Nucleus accumbens (tissue), 56 donors: ENCODE measurements at regions not wholly inside any gene's neighbourhood (a gene's known extent, or its start where the extent isn't known, plus 50 kb on each side); places are given as distances from the start of the nearest gene placed in this dataset.
"Not testable (repeated sequence)": the region's sequence is repeated elsewhere in the genome, so short reads cannot be mapped to it uniquely, and the experiment has no call there.

Experiments
- DNase-seq, 56 donors: peaks; one replicate each; lab custom pipeline; 2025; lab: John Stamatoyannopoulos, UW

DNA sequence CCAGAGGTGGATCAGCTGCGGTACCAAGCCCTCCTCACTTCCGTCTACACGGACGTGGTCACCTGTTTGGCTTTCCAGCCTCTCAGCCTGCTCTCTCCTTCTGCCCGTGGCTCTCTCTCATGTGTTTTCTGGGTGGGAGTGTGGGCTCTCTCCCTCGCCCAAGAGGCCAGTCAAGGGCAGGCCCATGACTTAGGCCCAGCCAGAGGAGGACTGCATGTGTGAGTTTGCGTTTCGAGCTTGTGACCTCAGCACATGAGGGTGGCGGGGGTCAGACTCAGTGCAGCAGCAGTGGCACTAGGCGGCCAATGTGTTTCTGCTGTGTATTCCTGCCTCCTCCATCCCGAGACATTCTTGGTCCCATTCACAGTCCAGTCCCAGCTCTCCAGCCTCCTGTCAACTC lies 82.5 kb upstream of the SMIM23 start:
- DNase-seq, result no peak

DNA sequence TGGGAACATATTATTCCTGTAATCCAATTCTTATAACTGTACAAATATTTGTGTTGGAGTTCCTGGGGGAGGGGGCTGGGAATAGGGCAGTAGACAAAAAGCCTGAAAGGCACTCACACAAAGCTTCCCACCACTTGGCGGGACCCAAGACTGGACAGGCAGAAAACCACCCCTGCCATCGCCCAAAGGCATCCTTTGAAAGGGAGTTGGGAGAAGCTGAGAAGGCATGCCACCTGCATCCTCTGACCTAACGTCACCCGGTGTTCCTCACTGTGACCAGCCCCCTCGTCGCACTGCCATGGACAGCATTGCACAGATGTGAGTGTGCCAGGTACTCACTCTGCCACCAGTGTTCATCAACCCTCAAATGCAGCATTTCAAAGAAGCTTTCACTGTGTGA lies 80.6 kb upstream of the SMIM23 start:
- no peak for DNase-seq

DNA sequence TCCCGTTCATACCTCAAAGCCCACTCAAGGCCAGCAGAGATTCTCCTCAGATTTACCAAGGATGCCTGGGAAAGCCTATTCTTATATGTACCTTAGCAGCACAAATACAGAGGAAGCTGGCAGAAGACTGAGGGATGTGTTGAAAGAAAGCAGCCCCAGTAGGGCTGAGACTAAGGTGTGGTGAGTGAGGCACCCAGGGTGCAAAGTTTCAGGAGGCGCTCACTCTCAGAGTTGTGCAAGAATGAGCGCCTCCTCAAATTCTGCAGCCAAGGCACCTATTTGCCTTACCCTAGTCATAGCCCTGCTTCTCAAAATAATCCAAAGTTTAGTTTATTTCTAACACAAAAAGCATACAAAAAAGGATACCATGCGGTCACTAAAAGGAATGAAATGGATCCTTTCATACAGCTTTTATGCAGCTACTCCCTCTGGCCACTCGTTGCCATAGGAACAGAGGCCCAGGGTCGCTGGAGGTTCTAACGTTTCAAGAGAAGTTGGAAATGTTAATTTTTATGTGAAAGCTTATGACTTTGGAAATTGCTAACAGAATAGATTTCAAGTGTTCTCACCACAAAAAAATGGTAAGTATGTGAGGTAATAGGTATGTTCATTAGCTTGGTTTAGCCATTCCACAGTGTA lies 79.7 kb upstream of the SMIM23 start:
- DNase-seq, result no peak

DNA sequence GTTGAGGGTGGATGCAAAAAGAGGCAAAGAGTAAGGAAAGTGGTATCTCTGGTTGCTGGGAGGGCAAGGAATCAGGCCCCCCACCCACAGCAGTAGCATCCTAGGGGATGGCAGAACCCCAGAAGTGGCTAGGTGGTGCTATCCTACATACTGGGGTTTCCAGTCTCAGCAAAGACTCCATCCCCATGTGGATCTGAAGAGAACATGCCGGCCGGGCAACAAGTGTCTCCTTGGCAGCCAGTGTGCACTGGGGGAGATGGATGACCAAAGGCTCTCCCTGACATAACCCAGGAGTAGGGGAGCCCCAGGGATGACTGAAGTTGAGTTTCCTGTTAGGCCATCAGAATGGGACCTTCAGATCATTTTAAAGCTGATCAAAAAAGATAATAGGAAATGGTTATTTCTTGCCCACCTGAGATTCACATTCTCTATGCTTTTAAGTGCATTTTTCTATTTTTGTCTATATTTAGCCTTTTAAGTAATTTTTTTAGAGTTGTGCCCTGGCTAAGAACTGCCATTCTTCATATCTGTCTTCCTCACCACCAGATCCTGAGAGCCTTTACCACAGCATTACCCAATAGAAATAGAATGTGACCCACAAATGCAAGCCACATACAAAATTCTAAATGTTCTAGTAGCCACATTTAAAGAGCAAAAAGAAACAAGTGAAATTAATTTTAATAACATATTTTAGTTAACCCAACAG lies 78.7 kb upstream of the SMIM23 start:
- DNase-seq, result no peak

DNA sequence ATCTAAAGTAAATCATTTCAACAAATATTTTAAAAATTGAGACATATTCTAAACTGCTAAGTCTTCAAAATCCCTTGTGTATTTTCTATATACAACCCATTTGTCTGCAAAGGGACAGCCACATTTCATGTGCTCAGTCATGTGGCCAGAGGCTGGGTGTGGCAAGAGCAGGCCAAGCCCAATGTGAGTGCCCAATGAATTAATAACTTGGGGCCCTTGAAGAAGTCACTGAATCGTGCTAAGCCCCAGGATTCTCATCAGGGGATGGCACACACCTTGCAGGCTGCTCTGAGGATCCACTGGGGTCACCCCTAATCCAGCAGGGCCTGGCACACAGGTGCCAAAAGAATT lies 78.2 kb upstream of the SMIM23 start:
- DNase-seq, result no peak

DNA sequence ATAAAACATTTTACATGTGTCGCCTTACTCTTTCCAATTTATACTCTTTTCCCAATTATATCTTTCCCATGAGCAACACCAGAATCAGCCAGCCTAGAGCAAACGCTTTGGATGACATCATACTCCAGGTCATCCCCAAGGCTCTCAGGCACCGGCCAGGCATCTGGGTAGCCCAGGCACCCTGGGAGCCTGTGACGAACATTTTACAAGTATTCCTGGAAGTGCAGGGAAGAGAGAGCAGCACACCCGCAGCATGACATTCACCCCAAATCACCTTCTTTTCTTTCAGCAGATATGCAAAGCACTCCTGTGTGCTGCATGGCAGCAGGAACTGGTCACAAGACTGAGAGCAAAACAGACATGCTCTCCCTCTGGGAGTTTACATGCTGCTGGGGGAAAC lies 75.7 kb upstream of the SMIM23 start:
- no peak for DNase-seq

DNA sequence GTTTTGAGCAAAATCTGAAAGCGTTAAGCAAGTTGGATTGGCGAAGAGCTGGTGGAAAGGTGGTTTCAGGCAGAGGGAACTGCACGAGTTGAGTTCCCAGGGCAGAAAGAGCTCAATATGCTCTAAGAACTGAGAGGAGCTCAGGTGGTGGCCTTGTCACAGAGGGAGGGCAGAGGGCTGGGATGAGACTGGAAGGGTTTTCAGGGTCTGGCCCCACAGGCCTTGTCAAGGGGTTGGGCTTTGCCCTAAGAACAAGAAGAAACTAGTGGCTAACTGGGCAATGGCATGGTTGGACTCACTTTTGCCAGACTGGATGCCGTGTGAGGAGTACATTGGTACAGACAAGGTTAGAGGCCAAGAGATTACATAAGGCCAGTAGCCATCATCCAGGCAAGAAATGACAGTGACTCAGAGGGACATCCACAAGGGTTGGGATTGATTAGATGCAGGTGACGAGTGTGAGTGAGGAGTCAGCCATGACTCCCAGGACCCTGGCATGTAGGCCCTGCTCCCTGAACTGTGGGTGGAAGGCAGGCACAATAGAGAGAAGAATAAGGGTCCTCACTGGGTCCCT lies 75.1 kb upstream of the SMIM23 start:
- no peak for DNase-seq

DNA sequence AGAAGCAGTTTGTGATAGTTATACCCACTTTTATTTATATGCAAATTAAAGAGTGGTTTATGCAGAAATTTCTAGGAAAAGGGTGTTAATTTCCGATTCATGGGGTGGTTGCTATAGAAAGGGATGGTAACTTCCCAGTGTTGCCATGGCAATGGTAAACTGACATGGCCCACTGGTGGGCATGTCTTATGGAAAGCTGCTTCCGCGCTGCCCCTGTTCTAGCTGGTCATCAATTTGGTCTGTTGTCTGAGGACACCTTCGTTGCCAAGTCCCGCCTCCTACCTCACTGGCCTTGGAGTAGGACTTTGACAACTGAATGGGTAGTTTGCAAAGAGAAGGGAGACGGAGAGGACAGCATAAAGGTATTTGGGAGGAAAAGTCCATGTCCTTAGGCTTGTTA lies 74.0 kb upstream of the SMIM23 start:
- no peak for DNase-seq

DNA sequence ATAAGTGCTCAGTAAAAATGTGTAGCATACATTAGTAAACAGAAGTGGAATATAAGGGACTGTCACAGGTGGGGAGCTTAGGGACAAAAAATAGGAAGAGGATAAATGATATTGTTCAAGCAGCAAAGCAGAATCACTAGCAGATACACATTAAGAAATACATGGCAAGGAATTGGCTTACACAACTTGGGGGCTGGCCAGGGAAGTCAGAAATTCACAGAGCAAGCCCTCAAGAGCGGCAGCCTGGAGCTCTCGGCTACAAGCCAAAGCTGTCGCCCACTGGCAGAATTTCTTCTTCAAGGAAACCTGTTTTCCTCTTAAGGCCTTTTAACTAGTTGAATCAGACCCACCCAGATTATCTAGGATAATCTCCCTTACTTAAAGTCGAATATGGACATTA lies 73.0 kb upstream of the SMIM23 start:
- no peak for DNase-seq

DNA sequence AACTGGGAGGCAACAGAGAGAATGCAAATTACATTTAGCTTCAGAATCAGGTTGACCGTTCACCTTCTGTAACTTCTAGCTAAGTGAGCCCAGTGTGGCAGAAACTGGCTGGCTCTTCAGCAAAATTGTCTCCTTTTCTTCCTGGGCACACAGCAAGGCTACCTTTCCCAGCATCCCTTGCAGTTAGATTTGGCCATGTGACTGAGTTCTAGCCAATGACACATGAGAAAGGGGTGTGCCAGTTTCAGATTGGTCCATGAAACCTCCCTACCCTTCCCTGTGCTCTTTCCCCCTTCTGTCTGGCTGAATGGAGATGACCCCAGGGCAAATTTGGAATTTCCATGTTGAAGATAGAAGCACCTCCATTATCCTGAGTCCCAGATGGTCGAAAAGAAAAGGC lies 72.5 kb upstream of the SMIM23 start:
- no peak for DNase-seq

DNA sequence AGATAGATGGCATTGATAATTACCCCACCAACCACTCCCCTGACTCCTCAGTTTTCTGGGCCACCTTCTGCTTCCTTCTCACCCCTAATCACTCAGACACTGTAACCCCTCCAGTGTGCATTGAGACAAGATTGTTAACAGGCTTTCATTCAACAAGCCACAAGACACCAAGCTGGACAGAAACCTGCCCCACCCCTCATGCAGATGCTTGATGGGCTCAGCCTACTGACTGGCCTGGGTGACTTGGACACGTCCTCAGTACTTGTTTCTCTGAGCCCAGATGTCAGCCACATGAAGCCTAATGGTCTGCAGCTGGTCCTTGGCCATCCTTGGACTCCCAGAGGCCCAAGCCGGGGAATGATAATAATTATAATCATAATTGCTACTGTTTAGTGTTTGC lies 71.4 kb upstream of the SMIM23 start:
- no peak for DNase-seq

DNA sequence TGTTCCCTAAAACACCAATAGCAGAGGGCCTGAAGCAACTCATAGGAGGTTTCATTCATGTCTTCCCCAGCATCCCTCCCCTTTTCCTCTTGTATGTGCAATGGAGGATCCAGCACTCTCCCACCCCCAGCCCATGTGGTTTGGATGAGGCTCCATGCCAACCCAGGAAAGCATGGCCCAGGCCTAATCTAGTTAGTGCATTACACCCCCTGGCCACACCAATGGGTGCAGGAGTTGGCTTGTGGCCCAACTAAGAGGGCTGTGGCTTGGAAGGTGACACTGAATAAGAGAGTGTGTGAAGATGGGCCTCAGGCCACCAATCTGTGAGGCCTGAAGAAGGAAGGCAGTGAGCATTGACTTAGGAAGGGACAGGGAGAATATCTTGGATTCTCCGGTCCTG lies 70.8 kb upstream of the SMIM23 start:
- DNase-seq, result no peak

DNA sequence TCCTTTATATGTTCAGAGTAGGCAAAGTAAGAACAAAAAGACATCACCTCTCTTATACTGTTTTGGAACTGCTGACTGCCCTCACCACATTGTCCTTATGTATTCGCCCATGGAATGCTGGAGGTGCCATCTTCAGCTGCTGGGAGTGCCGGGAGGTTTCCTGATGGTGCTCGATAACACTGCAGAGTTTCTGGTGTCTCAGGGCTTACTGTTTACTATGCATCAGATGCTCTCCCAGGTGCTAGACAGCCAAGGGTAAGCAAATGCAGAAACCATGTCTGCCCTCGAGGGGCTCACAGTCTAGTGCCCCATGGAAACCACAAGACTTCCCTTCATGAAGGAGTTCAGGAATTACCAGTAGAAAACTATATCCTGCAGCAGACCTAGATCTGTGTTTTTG lies 70.1 kb upstream of the SMIM23 start:
- DNase-seq, result no peak

DNA sequence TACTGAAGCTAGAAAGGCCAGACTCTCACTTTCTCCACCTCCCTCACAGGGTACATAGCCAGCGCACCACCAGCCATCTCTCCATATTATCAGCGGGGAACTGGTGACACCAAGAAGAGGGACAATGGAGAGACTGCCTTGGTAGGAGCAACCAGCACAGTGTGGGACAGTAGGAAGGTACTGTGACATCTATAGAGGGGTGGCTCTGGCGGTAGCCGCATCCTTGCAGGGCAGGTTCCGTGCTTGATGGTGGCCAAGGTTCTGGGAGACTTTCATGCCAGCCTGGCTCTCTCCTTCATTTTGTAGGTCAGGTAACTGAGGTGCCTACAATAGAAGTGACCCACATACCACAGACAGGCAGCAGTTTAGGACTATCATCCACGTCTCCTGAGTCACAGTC lies 65.5 kb upstream of the SMIM23 start:
- no peak for DNase-seq

DNA sequence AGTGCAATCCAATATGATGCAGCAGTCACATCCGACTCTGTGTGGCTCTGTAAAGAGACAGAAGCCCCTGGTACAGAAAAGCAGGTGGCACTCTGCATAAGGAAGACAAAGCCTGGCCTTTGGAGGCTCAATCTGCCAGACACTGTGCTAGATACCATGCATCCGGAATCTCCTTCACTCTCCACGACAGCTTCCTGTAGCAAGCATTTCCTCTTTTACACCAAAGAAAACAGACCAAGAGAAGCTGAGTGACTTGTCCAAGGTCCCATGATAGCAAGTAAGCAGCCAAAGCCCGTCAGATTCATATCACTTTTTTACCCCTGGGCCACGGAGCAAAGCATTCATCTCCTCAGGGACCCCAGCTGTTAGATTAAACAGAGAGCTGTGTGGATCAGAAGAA lies 64.2 kb upstream of the SMIM23 start:
- DNase-seq, result no peak

DNA sequence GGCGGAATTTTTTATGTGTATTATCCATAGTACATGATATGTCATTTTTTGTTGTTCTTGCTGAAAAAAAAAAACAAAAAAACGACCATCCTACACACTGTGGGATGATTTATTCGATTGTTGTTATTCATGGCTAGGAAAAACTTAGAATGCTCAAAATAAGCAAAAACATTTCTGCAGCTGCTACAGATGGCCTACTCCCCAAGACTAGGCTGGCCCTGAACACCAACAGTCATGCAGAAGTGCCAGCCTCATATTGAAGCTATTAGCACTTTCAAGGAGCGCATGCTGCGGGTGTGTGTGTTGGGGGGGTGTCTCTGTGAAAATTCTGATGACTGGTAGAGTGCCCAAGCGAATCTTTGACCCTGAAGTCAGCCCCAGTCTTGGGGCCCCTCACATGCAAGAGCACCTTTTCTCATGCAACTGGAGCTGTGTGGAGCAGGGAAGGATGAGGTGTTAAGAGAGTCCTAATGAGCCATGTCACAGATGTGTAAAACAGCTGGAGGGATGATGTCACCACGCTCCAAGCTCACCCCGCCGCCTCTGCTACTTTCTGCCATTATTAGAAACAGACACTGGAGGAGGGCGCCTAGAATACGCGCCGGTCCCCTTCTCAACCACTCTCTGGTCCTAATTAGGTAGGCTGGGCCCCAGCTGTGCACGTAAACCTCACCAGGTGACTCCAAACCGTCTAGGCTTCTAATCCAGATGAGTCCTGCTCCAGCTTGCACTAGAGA lies 61.0 kb upstream of the SMIM23 start:
- no peak for DNase-seq

DNA sequence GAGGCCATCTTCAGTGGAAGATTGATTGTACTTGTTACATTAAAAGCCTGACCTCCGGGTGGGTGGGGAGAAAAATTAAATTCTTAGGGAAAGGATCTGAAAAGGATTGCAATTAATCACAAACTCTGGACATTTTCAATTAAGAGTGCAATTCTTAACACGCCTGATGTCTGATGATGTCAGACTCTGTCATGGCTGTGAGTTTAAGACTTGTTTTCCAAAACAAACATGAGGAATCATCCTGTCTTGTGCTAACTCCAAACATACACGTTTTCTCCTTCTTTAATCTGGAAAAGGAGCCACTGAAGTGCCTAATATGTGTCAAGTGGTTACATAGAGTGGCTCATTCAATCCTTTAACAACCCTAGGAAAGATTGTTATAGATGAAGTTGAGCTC lies 60.4 kb upstream of the SMIM23 start:
- DNase-seq, result no peak

DNA sequence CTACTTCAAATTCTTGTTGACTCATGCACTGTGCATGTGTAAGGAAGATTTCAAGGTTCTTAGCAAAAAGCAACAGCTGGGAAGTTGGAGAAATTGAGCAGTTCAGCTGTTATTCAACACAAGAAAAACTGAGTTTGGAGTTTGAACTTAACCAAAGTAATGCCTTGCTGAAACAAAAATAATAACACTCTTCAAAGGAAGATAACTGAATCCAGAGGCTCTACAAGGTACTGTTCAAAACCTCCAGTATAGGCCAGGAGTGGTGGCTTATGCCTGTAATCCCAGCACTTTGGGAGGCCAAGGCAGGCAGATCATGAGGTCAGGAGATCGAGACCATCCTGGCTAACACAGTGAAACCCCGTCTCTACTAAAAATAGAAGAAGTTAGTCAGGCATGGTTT lies 58.8 kb upstream of the SMIM23 start:
- not testable (repeated sequence) for DNase-seq

DNA sequence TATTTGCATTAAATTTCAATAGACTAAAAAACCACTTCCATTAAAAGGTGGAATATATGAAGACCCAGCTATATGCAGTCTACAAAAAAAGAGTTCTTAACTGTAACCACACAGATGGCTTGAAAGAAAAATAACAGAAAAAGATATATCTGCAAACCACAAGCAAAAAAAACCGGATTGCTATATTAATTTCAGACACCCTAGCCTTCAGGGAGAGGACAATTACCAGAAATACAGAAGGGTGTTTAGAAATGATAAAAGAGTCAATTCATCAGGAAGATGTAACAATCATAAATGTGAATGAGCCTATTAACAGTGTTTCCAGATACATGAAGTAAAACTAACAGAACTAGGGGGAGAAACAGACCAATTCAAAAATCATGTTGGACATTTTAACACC lies 56.9 kb upstream of the SMIM23 start:
- DNase-seq, result no peak
